ENCODE measurements at regions not wholly inside any gene's neighbourhood (a gene's known extent, or its start where the extent isn't known, plus 50 kb on each side); places are given as distances from the start of the nearest gene placed in this dataset.
"Not testable (repeated sequence)": the region's sequence is repeated elsewhere in the genome, so short reads cannot be mapped to it uniquely, and the experiment has no call there.

GRCh38 chr13:65609350-65609749, 1620.8 kb downstream of the PCDH9 start:
- no peak for DNase-seq (ENCODE audit: low read depth in 4 of 4, low spot score in 1 of 4)

- DNase-seq (ENCODE audit: low read depth in 4 of 4, low spot score in 1 of 4) = no peak
Observed at GRCh38 chr13:65606622-65607021, 1623.5 kb downstream of the PCDH9 start.

GRCh38 chr13:65605396-65605795, 1624.7 kb downstream of the PCDH9 start:
- no peak for DNase-seq (ENCODE audit: low read depth in 4 of 4, low spot score in 1 of 4)

- DNase-seq (ENCODE audit: low read depth in 4 of 4, low spot score in 1 of 4) = no peak
Observed at GRCh38 chr13:65603160-65603559, 1627.0 kb downstream of the PCDH9 start.

GRCh38 chr13:65601855-65602254, 1628.3 kb downstream of the PCDH9 start:
- no peak for DNase-seq (ENCODE audit: low read depth in 4 of 4, low spot score in 1 of 4)

- no peak for DNase-seq (ENCODE audit: low read depth in 4 of 4, low spot score in 1 of 4)
Observed at GRCh38 chr13:65600702-65601101, 1629.4 kb downstream of the PCDH9 start.

GRCh38 chr13:65597839-65598818, 1632.0 kb downstream of the PCDH9 start:
- no peak for DNase-seq (ENCODE audit: low read depth in 4 of 4, low spot score in 1 of 4)

- DNase-seq (ENCODE audit: low read depth in 4 of 4, low spot score in 1 of 4) = no peak
Observed at GRCh38 chr13:65595916-65596315, 1634.2 kb downstream of the PCDH9 start.

- no peak for DNase-seq (ENCODE audit: low read depth in 4 of 4, low spot score in 1 of 4)
Observed at GRCh38 chr13:65594298-65594781, 1635.8 kb downstream of the PCDH9 start.

GRCh38 chr13:65593298-65593874, 1636.8 kb downstream of the PCDH9 start:
- DNase-seq (ENCODE audit: low read depth in 4 of 4, low spot score in 1 of 4) = no peak

GRCh38 chr13:65592731-65593130, 1637.4 kb downstream of the PCDH9 start:
- no peak for DNase-seq (ENCODE audit: low read depth in 4 of 4, low spot score in 1 of 4)

- no peak for DNase-seq (ENCODE audit: low read depth in 4 of 4, low spot score in 1 of 4)
Observed at GRCh38 chr13:65585346-65585745, 1644.8 kb downstream of the PCDH9 start.

GRCh38 chr13:65584126-65584525, 1646.0 kb downstream of the PCDH9 start:
- DNase-seq (ENCODE audit: low read depth in 4 of 4, low spot score in 1 of 4) = no peak

GRCh38 chr13:65582160-65582559, 1648.0 kb downstream of the PCDH9 start:
- DNase-seq (ENCODE audit: low read depth in 4 of 4, low spot score in 1 of 4) = no peak

GRCh38 chr13:65564561-65564960, 1665.6 kb downstream of the PCDH9 start:
- not testable (repeated sequence) for DNase-seq (ENCODE audit: low read depth in 4 of 4, low spot score in 1 of 4)

- no peak for DNase-seq (ENCODE audit: low read depth in 4 of 4, low spot score in 1 of 4)
Observed at GRCh38 chr13:65562305-65562704, 1667.8 kb downstream of the PCDH9 start.

GRCh38 chr13:65560936-65561335, 1669.2 kb downstream of the PCDH9 start:
- DNase-seq (ENCODE audit: low read depth in 4 of 4, low spot score in 1 of 4) = no peak

- DNase-seq (ENCODE audit: low read depth in 4 of 4, low spot score in 1 of 4) = no peak
Observed at GRCh38 chr13:65555962-65556361, 1674.2 kb downstream of the PCDH9 start.

GRCh38 chr13:65553096-65553727, 1676.9 kb downstream of the PCDH9 start:
- no peak for DNase-seq (ENCODE audit: low read depth in 4 of 4, low spot score in 1 of 4)

GRCh38 chr13:65551208-65551607, 1678.9 kb downstream of the PCDH9 start:
- DNase-seq (ENCODE audit: low read depth in 4 of 4, low spot score in 1 of 4) = no peak

GRCh38 chr13:65540175-65540574, 1690.0 kb downstream of the PCDH9 start:
- DNase-seq (ENCODE audit: low read depth in 4 of 4, low spot score in 1 of 4) = no peak

GRCh38 chr13:65535370-65535769, 1694.8 kb downstream of the PCDH9 start:
- DNase-seq (ENCODE audit: low read depth in 4 of 4, low spot score in 1 of 4) = no peak
